OCI-LY7 (cell line): ENCODE measurements at regions not wholly inside any gene's neighbourhood (a gene's known extent, or its start where the extent isn't known, plus 50 kb on each side); places are given as distances from the start of the nearest gene placed in this dataset.

Experiments
- BruUV-seq: library from RNA; stranded (reverse); fragments of 400-500 nt; replicated peaks from 2 replicates; lab custom pipeline; 2021; lab: Mats Ljungman, UMichigan
- CTCF ChIA-PET: fragments of 300-600 bp; sonication (Branson Sonifier 250); formaldehyde crosslinking; loops from one replicate; lab custom pipeline; 2022; ENCODE audit warnings: antibody characterized with exemption; ENCODE audit not compliant: unreplicated experiment; lab: Charles Lee
- POLR2A ChIA-PET: fragments of 300-600 bp; sonication (Branson Sonifier 250); formaldehyde crosslinking; loops from one replicate; lab custom pipeline; 2022; ENCODE audit warnings: antibody characterized with exemption; lab: Charles Lee
- DNase-seq: peaks from one replicate; pipeline ENCODE4 v3.0.0-alpha.2; 2015; ENCODE audit warnings: low spot score
- H2AFZ ChIP-seq: fragments of 200-600 bp; sonication (generic), shearing (Covaris generic); 2 replicates; pipeline ENCODE4 v1.6.1; 2014; ENCODE audit warnings: mild to moderate bottlenecking, antibody characterized with exemption, low read length, moderate library complexity
- H3K27ac ChIP-seq: fragments of 200-600 bp; sonication (generic); 2 replicates; pipeline ENCODE4 v1.5.1; 2014; ENCODE audit warnings: mixed run types, low read depth, mild to moderate bottlenecking, moderate library complexity, low read length, inconsistent platforms; ENCODE audit not compliant: poor library complexity, severe bottlenecking
- H3K36me3 ChIP-seq: fragments of 200-600 bp; sonication (generic); 2 replicates; pipeline ENCODE4 v1.6.1; 2014; ENCODE audit warnings: mild to moderate bottlenecking, antibody characterized with exemption, low read length, moderate library complexity, mixed read lengths; ENCODE audit not compliant: insufficient read depth
- H3K4me1 ChIP-seq: fragments of 200-600 bp; sonication (generic); 2 replicates; pipeline ENCODE4 v1.5.1; 2014; ENCODE audit warnings: mild to moderate bottlenecking, low read length; ENCODE audit not compliant: insufficient read depth, poor library complexity, severe bottlenecking
- H3K4me2 ChIP-seq: fragments of 200-600 bp; sonication (generic); 2 replicates; pipeline ENCODE4 v1.6.1; 2014; ENCODE audit warnings: mild to moderate bottlenecking, low read length
- H3K4me3 ChIP-seq: fragments of 200-600 bp; sonication (generic); 2 replicates; pipeline ENCODE4 v1.5.1; 2014; ENCODE audit warnings: mild to moderate bottlenecking, low read depth, low read length; ENCODE audit not compliant: poor library complexity, severe bottlenecking
- H3K79me2 ChIP-seq: fragments of 200-600 bp; sonication (generic); 2 replicates; pipeline ENCODE4 v1.6.1; 2016; ENCODE audit warnings: low read depth, mild to moderate bottlenecking, low read length, moderate library complexity, mixed read lengths; ENCODE audit not compliant: insufficient read depth
- H3K9me2 ChIP-seq: fragments of 200-600 bp; sonication (generic); 2 replicates; pipeline ENCODE4 v1.6.1; 2016; ENCODE audit warnings: mild to moderate bottlenecking, low read length, mixed read lengths; ENCODE audit not compliant: insufficient read depth
- H3K9me3 ChIP-seq: fragments of 200-600 bp; sonication (generic); 2 replicates; pipeline ENCODE4 v1.6.1; 2014; ENCODE audit warnings: mild to moderate bottlenecking, mixed run types, low read length, mixed read lengths
- H4K20me1 ChIP-seq: fragments of 200-600 bp; sonication (generic); 2 replicates; pipeline ENCODE4 v1.6.1; 2014; ENCODE audit warnings: mild to moderate bottlenecking, antibody characterized with exemption, low read length, moderate library complexity, mixed read lengths; ENCODE audit not compliant: insufficient read depth
- CTCF ChIP-seq: fragments of 200-600 bp; sonication (generic); conservative IDR thresholded peaks from 2 replicates; pipeline ENCODE4 v1.5.1; 2014; ENCODE audit warnings: mild to moderate bottlenecking, antibody characterized with exemption, low read length, moderate library complexity, mixed read lengths
- EZH2phosphoT487 ChIP-seq: fragments of 200-600 bp; sonication (generic); IDR thresholded peaks from 2 replicates; pipeline ENCODE4 v1.6.1; 2018; ENCODE audit warnings: low read depth, borderline replicate concordance, mild to moderate bottlenecking, mixed run types, antibody characterized with exemption, low read length, moderate library complexity, mixed read lengths
- intact Hi-C: fragments of 100-400 bp; cut with micrococcal nuclease; formaldehyde crosslinking; loops from one replicate; pipeline ENCODE4 v1.10.0; 2022; ENCODE audit not compliant: unreplicated experiment

GRCh38 chr1:184208622-184209021, 157.1 kb downstream of the TSEN15 start:
- POLR2A ChIA-PET = no interaction called here
- TF ChIP-seq CTCF (no peak), EZH2phosphoT487 (no peak)
- no peak for DNase-seq
- H3K4me2 ChIP-seq = no peak overlapping the region
- no peaks in the 10 kb centered on the region for H3K9me3 ChIP-seq
- no peaks in the 10 kb centered on the region for H3K9me2 ChIP-seq
- intact Hi-C loops = no loop called here
- no peaks in the 10 kb centered on the region for H3K4me1 ChIP-seq
- no peak overlapping the region for H3K27ac ChIP-seq
- H3K4me3 ChIP-seq = no peak overlapping the region
- no peaks in the 10 kb centered on the region for H3K79me2 ChIP-seq
- H2AFZ ChIP-seq = no peak overlapping the region
- H4K20me1 ChIP-seq = no peaks in the 10 kb centered on the region
- BruUV-seq = no TSS peak
- CTCF ChIA-PET = no interaction called here
- no peaks in the 10 kb centered on the region for H3K36me3 ChIP-seq

GRCh38 chr1:184210031-184210430, 158.5 kb downstream of the TSEN15 start:
- no peaks in the 10 kb centered on the region for H3K9me2 ChIP-seq
- intact Hi-C loops = no loop called here
- no peaks in the 10 kb centered on the region for H3K36me3 ChIP-seq
- no peaks in the 10 kb centered on the region for H4K20me1 ChIP-seq
- H3K4me1 ChIP-seq = no peaks in the 10 kb centered on the region
- ChIA-PET CTCF (no interaction called here), POLR2A (no interaction called here)
- no peak for DNase-seq
- BruUV-seq = no TSS peak
- H3K27ac ChIP-seq = no peak overlapping the region
- TF ChIP-seq EZH2phosphoT487 (no peak), CTCF (no peak)
- no peaks in the 10 kb centered on the region for H3K79me2 ChIP-seq
- H3K4me2 ChIP-seq = no peak overlapping the region
- H3K9me3 ChIP-seq = no peaks in the 10 kb centered on the region
- H2AFZ ChIP-seq = no peak overlapping the region
- no peak overlapping the region for H3K4me3 ChIP-seq

- BruUV-seq = no TSS peak
- Histone ChIP-seq H2AFZ (no peak overlapping the region), H3K4me1 (no peaks in the 10 kb centered on the region), H4K20me1 (no peaks in the 10 kb centered on the region), H3K9me2 (no peaks in the 10 kb centered on the region), H3K27ac (no peak overlapping the region), H3K9me3 (no peaks in the 10 kb centered on the region), H3K36me3 (no peaks in the 10 kb centered on the region), H3K4me2 (no peak overlapping the region), H3K79me2 (no peaks in the 10 kb centered on the region), H3K4me3 (no peak overlapping the region)
- TF ChIP-seq CTCF = no peak
- no peak for TF ChIP-seq EZH2phosphoT487
- DNase-seq = no peak
- CTCF ChIA-PET = no interaction called here
- POLR2A ChIA-PET = no interaction called here
- intact Hi-C loops = no loop called here
Measured at GRCh38 chr1:184210862-184211261, 159.3 kb downstream of the TSEN15 start.
